GM12873 (cell line): ENCODE measurements at regions not wholly inside any gene's neighbourhood (a gene's known extent, or its start where the extent isn't known, plus 50 kb on each side); places are given as distances from the start of the nearest gene placed in this dataset.

ENCODE experiments used
- CTCF ChIP-seq: IDR thresholded peaks from 2 replicates; pipeline ENCODE4 v1.5.1; 2012; ENCODE audit warnings: low read depth, mild to moderate bottlenecking, moderate library complexity, low read length, control low read depth; ENCODE audit not compliant: insufficient read depth; ENCODE audit errors: missing control alignments

DNA sequence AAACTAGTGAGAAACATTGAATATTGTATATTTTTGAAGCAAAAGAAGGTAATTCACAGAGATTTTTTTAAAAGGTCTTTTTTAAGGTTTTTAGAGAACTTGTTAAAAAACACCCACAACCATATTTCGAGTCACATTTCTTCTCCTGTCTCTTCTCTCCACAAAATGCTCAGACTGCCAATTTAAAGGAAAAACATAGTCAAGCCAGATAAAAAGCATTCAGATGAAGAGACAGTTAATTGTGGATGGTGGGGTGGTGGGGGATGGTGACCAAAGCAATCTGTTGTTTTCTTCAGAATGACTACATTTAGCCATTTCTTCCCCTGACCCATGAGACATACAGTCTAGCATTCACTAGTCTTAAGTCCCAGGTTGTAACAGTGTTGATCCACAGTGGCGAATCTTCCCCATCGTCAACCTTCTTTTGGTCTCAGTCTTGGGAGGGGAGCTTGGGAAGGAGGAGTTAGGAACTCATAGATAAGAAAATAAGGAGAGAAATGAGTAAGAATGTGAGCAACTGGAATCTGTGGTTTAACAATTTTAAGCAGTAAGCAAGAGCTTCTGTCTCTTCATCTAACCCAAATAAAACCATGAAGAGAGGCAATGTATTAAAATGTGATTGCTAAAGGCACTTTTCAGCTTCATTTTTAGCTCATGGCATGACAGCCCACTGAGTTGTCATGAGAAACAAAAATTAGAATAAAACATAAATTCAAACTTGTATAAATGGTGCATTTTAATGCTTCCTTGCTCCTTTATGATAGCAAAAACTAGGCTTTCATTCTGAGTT is 413.7 kb upstream of the FSHR start:
- TF ChIP-seq CTCF: no peak

GRCh38 chr2:49567021-49567420 is 412.7 kb upstream of the FSHR start:
- no peak for TF ChIP-seq CTCF

DNA sequence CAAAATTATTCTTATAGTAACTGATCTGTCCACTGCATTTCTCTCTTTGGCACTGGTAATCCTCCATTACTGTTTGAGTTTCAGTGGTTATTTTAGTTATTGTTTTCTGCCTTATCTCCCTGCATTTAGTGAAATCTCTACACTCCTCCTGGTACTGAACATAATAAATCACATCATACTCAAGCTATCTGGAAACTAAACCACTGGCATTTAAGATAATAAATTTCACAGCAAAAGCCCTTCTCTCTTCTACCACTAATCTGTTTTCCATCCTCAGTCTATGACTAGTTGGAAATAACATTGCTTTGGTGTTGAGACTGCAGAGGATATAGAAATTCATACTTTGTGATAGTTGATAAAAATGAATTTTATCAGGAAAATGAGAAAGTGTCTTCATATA is 399.3 kb upstream of the FSHR start:
- no peak for TF ChIP-seq CTCF

DNA sequence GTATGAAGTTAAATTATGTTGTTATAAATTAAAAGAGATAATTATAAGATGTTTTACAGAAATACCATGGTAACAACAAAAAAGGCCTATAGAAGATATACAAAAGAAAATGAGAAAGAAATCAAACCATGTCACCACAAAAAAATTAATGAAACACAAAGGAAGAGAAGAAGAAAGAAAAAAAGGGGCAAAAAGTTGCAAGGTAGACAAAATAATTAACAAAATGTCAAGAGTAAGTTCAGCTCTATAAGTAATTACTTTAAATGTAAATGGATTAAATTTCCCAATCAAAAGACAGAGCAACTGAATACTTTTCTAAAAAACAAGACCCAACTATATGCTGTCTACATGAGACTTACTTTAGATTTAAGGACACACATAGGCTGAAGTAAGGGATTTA is 378.4 kb upstream of the FSHR start:
- TF ChIP-seq CTCF: no peak

- no peak for TF ChIP-seq CTCF
Measured at GRCh38 chr2:49515996-49516782, 361.9 kb upstream of the FSHR start.

DNA sequence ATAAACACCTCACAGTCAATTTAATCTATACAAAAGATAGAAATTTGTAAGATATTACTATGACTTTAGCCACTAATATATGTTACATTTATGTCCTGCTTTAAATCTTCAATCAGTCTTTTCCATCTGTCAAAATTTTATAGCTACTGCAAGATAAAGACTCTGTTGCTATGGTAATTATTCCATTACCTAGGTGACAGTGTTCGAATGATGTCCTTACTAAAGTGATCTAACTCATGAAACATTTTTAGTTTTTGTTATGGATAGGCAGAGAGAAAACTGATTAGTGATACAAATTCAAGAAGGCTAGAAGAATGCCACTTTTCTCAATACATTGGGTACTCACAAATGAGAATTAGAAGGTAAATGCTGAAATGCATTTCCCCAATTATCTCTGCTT is 359.9 kb upstream of the FSHR start:
- TF ChIP-seq CTCF: no peak

- peak; percentile 81 for TF ChIP-seq CTCF
Measured at GRCh38 chr2:49490710-49491109, 336.4 kb upstream of the FSHR start.
